ENCODE measurements at regions not wholly inside any gene's neighbourhood (a gene's known extent, or its start where the extent isn't known, plus 50 kb on each side); places are given as distances from the start of the nearest gene placed in this dataset.

DNA sequence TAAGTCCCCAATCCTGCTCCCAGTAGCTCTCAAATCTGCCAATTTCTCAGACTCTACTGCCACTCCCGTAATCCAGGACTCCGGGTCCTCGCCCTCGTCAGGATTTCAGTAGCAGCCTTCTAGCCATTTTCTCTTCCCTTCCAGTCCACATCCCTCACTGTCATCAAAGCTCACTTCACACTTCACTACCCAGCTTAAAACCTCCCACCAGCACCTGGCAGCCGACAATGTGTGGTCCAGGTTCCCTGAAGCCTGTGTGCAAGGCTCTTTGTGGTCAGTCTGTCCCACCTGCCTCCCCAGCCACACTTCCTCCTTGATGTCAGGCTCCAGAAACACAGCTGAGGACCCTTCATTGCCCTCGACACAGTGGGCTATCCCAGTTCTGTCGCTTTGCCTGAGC, 304.5 kb upstream of the ROPN1 start:
- TF ChIP-seq SIN3A (IDR thresholded peaks at IDR 0.05; ENCODE audit: borderline replicate concordance, insufficient read depth, low read depth, low read length) (no peak), CTCF (IDR thresholded peaks at IDR 0.05) (no peak), TCF7L2 (IDR thresholded peaks at IDR 0.05; ENCODE audit: low read depth, low read length) (no peak), POLR2AphosphoS5 (IDR thresholded peaks at IDR 0.05; ENCODE audit: low read depth, low read length) (no peak)
- TF ChIP-seq, protein P1, sequence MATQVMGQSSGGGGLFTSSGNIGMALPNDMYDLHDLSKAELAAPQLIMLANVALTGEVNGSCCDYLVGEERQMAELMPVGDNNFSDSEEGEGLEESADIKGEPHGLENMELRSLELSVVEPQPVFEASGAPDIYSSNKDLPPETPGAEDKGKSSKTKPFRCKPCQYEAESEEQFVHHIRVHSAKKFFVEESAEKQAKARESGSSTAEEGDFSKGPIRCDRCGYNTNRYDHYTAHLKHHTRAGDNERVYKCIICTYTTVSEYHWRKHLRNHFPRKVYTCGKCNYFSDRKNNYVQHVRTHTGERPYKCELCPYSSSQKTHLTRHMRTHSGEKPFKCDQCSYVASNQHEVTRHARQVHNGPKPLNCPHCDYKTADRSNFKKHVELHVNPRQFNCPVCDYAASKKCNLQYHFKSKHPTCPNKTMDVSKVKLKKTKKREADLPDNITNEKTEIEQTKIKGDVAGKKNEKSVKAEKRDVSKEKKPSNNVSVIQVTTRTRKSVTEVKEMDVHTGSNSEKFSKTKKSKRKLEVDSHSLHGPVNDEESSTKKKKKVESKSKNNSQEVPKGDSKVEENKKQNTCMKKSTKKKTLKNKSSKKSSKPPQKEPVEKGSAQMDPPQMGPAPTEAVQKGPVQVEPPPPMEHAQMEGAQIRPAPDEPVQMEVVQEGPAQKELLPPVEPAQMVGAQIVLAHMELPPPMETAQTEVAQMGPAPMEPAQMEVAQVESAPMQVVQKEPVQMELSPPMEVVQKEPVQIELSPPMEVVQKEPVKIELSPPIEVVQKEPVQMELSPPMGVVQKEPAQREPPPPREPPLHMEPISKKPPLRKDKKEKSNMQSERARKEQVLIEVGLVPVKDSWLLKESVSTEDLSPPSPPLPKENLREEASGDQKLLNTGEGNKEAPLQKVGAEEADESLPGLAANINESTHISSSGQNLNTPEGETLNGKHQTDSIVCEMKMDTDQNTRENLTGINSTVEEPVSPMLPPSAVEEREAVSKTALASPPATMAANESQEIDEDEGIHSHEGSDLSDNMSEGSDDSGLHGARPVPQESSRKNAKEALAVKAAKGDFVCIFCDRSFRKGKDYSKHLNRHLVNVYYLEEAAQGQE (IDR thresholded peaks at IDR 0.05; ENCODE audit: insufficient read depth in 1 of 2, low read depth in 2 of 2, low read length in 1 of 2) = no peak
- POLR2A ChIA-PET = no interaction called here
- Histone ChIP-seq H3K9me3 (ENCODE audit: control insufficient read depth, insufficient read depth, low read depth, low read length) (no peaks in the 10 kb centered on the region), H3K4me1 (ENCODE audit: control insufficient read depth, insufficient read depth, low read length) (no peaks in the 10 kb centered on the region), H3K27me3 (ENCODE audit: control insufficient read depth, insufficient read depth, low read length) (peaks cover 43% of the 10 kb centered on the region), H3K4me3 (ENCODE audit: low read depth in 2 of 2, low read length in 2 of 2) (no peak overlapping the region), H3K36me3 (ENCODE audit: control insufficient read depth, insufficient read depth, low read length) (no peaks in the 10 kb centered on the region), H3K27ac (ENCODE audit: low read length) (no peak overlapping the region)
- CTCF ChIA-PET = no interaction called here
- no TSS peak for BruUV-seq (replicated peaks)
- in situ Hi-C loops (cut with HindIII; ENCODE audit: low pct_unique_long_range_greater_than_20kb, low sequenced_read_pairs) = no loop called here
- intact Hi-C loops (cut with micrococcal nuclease; ENCODE audit: unreplicated experiment) = no loop called here
- DNase-seq (ENCODE audit: low read depth, low spot score) = no peak
- ATAC-seq = no peak

DNA sequence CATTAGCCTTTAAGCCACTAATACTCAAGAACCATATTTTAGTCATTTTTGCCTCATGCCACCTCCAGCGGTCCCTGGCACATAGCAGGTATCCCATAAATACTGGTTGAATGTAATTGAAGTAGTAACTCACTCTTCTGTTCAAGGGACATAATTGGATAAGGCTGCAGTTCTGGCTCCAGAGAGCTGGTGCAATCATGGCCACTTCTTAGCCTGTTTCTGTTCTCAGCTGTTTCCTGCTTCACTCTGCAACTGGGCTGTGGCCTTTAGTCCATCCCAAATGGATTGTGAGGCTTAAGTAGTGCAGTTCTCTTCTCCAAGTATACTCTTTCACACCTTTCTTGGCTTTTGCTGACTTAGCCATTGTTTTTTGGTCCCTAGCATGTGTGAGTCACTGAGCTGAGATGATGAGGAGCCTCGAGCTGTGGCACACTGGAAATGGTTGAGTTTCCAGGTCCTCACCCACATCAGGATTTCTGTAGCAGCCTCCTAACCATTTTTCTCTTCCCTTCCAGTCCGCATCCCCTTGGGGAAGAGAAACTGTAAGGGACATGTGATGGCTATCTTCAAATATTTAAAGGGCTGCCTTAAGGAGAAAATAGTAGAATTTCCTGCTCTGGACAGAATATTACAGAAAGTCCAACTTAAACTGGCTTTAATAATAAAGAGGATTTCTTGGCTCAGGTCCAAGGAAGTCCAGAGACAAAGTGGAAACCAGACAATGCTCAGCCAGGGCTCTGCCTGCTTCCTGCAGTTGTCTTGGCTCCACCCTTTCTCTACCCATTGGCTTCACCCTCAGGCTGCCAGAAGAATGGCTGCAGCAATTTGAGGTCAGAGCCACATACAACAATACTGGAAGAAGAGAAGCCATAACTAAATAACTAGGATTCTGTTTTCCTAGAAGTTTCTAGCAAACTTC, 305.4 kb upstream of the ROPN1 start:
- Histone ChIP-seq H3K4me1 (ENCODE audit: control insufficient read depth, insufficient read depth, low read length) (no peaks in the 10 kb centered on the region), H3K36me3 (ENCODE audit: control insufficient read depth, insufficient read depth, low read length) (no peaks in the 10 kb centered on the region), H3K4me3 (ENCODE audit: low read depth in 2 of 2, low read length in 2 of 2) (no peak overlapping the region), H3K27ac (ENCODE audit: low read length) (no peak overlapping the region), H3K27me3 (ENCODE audit: control insufficient read depth, insufficient read depth, low read length) (peaks cover 37% of the 10 kb centered on the region), H3K9me3 (ENCODE audit: control insufficient read depth, insufficient read depth, low read depth, low read length) (no peaks in the 10 kb centered on the region)
- intact Hi-C loops (cut with micrococcal nuclease; ENCODE audit: unreplicated experiment) (no loop called here), in situ Hi-C loops (cut with HindIII; ENCODE audit: low pct_unique_long_range_greater_than_20kb, low sequenced_read_pairs) (no loop called here)
- POLR2A ChIA-PET = no interaction called here
- CTCF ChIA-PET = no interaction called here
- no peak for TF ChIP-seq TCF7L2 (IDR thresholded peaks at IDR 0.05; ENCODE audit: low read depth, low read length)
- no peak for TF ChIP-seq POLR2AphosphoS5 (IDR thresholded peaks at IDR 0.05; ENCODE audit: low read depth, low read length)
- no peak for TF ChIP-seq CTCF (IDR thresholded peaks at IDR 0.05)
- TF ChIP-seq, protein P1 (IDR thresholded peaks at IDR 0.05; ENCODE audit: insufficient read depth in 1 of 2, low read depth in 2 of 2, low read length in 1 of 2) = no peak
- TF ChIP-seq SIN3A (IDR thresholded peaks at IDR 0.05; ENCODE audit: borderline replicate concordance, insufficient read depth, low read depth, low read length) = no peak
- ATAC-seq = no peak
- no peak for DNase-seq (ENCODE audit: low read depth, low spot score)
- no TSS peak for BruUV-seq (replicated peaks)
